ENCODE measurements at regions not wholly inside any gene's neighbourhood (a gene's known extent, or its start where the extent isn't known, plus 50 kb on each side); places are given as distances from the start of the nearest gene placed in this dataset. TPM values are rescaled to one million over a fixed set of nuclear protein-coding genes. Genes with fewer than 3 reads are reported as not detected.
"Not testable (repeated sequence)": the region's sequence is repeated elsewhere in the genome, so short reads cannot be mapped to it uniquely, and the experiment has no call there.

DNA sequence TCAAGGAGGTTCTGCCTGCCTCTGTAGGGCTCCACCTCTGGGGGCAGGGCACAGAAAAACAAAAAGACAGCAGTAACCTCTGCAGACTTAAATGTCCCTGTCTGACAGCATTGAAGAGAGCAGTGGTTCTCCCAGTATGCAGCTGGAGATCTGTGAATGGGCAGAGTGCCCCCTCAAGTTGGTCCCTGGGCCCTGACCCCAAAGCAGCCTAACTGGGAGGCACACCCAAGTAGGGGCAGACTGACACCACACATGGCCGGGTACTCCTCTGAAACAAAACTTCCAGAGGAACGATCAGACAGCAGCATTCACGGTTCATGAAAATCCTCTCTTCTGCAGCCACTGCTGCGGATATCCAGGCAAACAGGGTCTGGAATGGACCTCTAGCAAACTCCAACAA, 409.2 kb downstream of the ALG10 start:
- POLR2A ChIA-PET; H3K36me3 ChIP-seq (ENCODE audit: control insufficient read depth in 2 of 2, extremely low read depth in 1 of 2, insufficient read depth in 2 of 2, low read length in 2 of 2); FAIRE-seq; H3K79me2 ChIP-seq (ENCODE audit: control insufficient read depth, insufficient read depth, low read length); dilution Hi-C loops (cut with MboI; ENCODE audit: extremely low pct_ligation_motif_present, low sequenced_read_pairs); CTCF ChIA-PET; H3K27ac ChIP-seq (ENCODE audit: insufficient read depth, low read depth, low read length); intact Hi-C loops (cut with micrococcal nuclease); H3K4me3 ChIP-seq (replicated peaks in 1 of 3; ENCODE audit: insufficient read depth in 1 of 3, low read depth in 1 of 3, low read length in 3 of 3); H2AFZ ChIP-seq (ENCODE audit: low read depth, low read length); BruUV-seq (replicated peaks); DNase-seq (ENCODE audit: low read depth, low spot score); H3K27me3 ChIP-seq (ENCODE audit: control insufficient read depth in 2 of 2, insufficient read depth in 2 of 2, low read length in 2 of 2); H4K20me1 ChIP-seq (replicated peaks; ENCODE audit: control insufficient read depth, extremely low read depth, insufficient read depth, low read length); H3K9me1 ChIP-seq (replicated peaks; ENCODE audit: control insufficient read depth, extremely low read depth, insufficient read depth, low read length); H3K9ac ChIP-seq (replicated peaks; ENCODE audit: extremely low read depth, insufficient read depth, low read length); H3K4me1 ChIP-seq (ENCODE audit: control insufficient read depth, extremely low read depth, insufficient read depth, low read length); H3K4me2 ChIP-seq (ENCODE audit: insufficient read depth, low read length); H3K9me3 ChIP-seq (replicated peaks; ENCODE audit: control insufficient read depth, insufficient read depth, low read length): not testable (repeated sequence)

Small RNA genes lying in the stretch of these regions (small RNA-seq; reads per million reads assigned to genes)
- gene RNA5SP357 (ENCODE audit: insufficient read depth, insufficient read length, low read depth, low replicate concordance): not detected
